ENCODE measurements at regions not wholly inside any gene's neighbourhood (a gene's known extent, or its start where the extent isn't known, plus 50 kb on each side); places are given as distances from the start of the nearest gene placed in this dataset.

GRCh38 chr9:14993901-14994554, 83.8 kb upstream of the FREM1 start:
- TF ChIP-seq FOXM1 (IDR thresholded peaks at IDR 0.05; ENCODE audit: borderline replicate concordance, low read depth) (no peak), MAX (IDR thresholded peaks at IDR 0.05) (no peak), EP300 (IDR thresholded peaks at IDR 0.05; ENCODE audit: borderline replicate concordance) (no peak), TEAD4 (IDR thresholded peaks at IDR 0.05) (no peak), TAF1 (IDR thresholded peaks at IDR 0.05; ENCODE audit: low read depth) (no peak), REST (IDR thresholded peaks at IDR 0.05; ENCODE audit: low read depth) (no peak)

Data from Ishikawa (cell line).